GM10248 (cell line): ENCODE measurements at regions not wholly inside any gene's neighbourhood (a gene's known extent, or its start where the extent isn't known, plus 50 kb on each side); places are given as distances from the start of the nearest gene placed in this dataset.

Source experiments
- CTCF ChIA-PET: fragments of 300-600 bp; sonication (Branson Sonifier 250); formaldehyde crosslinking; extraction: SDS; loops from one replicate; lab custom pipeline; 2021; ENCODE audit warnings: antibody characterized with exemption; lab: Yijun Ruan, JAX
- POLR2A ChIA-PET: fragments of 350-650 bp; sonication (Branson Sonifier 250); formaldehyde crosslinking; extraction: SDS; loops from one replicate; lab custom pipeline; 2020; ENCODE audit warnings: antibody characterized with exemption; lab: Yijun Ruan, JAX
- DNase-seq: peaks from one replicate; pipeline ENCODE4 v3.0.0; 2012; ENCODE audit errors: extremely low spot score
- TF ChIP-seq, protein P1 (sequence below): IDR thresholded peaks from 2 replicates; pipeline ENCODE4 v1.5.1; 2012; ENCODE audit warnings: mild to moderate bottlenecking, low read depth; ENCODE audit errors: extremely low read depth, missing control alignments, control extremely low read depth

DNA sequence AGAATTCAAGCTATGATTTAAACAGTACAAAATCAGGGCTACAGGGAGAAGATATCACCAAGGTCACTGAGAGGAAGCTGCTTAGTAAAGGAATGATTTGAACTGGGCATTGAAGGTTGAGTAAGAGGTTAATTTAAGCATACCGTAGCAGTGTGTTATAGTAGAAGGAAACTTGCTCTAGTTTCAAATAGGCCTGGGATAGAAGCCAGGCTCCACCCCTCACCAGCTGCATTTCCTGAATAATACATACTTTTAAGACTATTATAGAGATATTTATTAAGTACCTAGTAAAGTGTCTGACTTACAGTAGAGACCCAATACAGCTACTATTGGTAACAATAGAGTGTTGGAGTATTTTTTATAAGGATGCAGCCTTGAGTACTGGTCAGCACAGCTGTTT lies 118.0 kb upstream of the GLRA2 start:
- POLR2A ChIA-PET = no interaction called here
- no peak for DNase-seq
- CTCF ChIA-PET = no interaction called here
- TF ChIP-seq, protein P1, sequence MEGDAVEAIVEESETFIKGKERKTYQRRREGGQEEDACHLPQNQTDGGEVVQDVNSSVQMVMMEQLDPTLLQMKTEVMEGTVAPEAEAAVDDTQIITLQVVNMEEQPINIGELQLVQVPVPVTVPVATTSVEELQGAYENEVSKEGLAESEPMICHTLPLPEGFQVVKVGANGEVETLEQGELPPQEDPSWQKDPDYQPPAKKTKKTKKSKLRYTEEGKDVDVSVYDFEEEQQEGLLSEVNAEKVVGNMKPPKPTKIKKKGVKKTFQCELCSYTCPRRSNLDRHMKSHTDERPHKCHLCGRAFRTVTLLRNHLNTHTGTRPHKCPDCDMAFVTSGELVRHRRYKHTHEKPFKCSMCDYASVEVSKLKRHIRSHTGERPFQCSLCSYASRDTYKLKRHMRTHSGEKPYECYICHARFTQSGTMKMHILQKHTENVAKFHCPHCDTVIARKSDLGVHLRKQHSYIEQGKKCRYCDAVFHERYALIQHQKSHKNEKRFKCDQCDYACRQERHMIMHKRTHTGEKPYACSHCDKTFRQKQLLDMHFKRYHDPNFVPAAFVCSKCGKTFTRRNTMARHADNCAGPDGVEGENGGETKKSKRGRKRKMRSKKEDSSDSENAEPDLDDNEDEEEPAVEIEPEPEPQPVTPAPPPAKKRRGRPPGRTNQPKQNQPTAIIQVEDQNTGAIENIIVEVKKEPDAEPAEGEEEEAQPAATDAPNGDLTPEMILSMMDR = no peak

DNA sequence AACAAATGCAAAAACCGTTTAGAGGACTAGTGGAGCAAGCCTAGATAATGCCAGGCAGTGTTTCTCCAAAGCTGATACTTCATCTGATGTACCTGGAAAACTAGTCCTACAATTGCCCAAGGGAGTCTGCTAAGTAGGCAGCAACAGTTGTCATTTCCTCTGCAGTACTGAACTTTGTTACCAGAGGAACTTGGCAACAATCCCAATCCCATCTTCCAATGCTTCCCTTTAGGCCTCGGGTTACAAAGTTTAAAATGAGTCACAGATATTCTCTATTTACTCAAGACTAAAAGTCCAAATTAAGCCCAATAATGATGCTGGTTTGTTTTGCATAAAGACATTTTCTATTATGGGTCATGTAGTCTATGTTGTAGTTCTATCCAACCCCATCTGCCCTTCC lies 120.0 kb upstream of the GLRA2 start:
- no peak for DNase-seq
- ChIA-PET POLR2A (no interaction called here), CTCF (no interaction called here)
- TF ChIP-seq, protein P1 = no peak

DNA sequence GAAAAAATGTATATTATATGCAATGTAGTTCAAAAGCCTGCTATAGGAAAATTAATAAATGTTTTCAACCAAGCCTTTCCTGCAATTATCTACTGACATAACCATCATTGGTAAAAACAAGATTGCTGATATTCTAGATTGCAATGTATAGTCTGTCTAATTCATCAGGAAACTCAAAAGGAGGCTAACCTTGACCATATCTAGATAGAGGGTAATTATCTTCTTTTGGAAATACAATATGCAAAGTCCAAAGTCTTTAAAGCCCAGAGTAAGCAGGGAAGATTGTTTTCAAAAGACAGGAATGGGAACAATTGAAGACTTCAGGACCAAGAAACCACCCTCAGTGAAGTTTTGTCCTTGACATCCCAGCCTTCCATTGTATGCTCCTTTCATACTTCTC lies 123.1 kb upstream of the GLRA2 start:
- no peak for DNase-seq
- TF ChIP-seq, protein P1 = no peak
- ChIA-PET CTCF (no interaction called here), POLR2A (no interaction called here)

DNA sequence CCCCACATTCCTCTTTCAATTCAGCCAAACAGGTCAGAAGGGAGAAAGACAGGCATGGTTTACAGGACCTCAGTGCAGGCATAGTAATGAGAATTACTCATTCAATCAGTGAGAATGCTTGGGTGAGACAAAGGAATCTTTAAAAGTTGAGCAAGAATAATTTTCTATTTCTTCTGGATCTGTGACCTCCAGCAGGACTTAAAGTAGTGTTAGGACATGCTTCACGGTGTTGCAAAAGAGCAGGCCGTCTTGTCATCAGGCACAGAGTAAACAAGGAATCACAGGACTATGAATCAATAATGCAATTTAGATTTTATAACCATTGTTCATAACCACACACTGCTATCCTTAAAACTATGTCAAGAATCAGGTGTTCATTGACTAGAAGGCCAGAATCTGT lies 130.6 kb upstream of the GLRA2 start:
- CTCF ChIA-PET = no interaction called here
- POLR2A ChIA-PET = no interaction called here
- TF ChIP-seq, protein P1 = no peak
- DNase-seq = no peak

DNA sequence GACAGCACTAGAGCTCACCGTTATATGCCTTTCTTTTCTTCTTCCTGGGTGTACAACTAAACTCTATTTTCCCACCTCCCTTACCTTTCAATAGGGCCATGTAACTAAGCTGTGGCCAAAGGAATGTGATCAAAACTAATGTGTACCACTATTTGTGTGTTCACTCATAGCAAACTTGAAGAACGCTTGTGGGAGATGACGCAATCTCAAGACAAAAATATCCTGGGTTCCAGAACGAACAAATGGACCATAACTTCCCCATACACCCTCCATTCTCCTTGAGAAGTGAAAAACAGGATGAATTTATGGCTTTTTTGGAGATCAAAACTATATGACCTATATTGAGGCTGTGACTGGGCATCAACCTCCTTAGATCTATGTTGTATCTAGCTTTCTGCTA lies 139.7 kb upstream of the GLRA2 start:
- TF ChIP-seq, protein P1 = no peak
- ChIA-PET POLR2A (no interaction called here), CTCF (interaction anchor here (0.8 kb wide), 1 partner anchor 31 kb away, joined by 3 read pairs; no protein-coding TSS in a partner anchor)

DNA sequence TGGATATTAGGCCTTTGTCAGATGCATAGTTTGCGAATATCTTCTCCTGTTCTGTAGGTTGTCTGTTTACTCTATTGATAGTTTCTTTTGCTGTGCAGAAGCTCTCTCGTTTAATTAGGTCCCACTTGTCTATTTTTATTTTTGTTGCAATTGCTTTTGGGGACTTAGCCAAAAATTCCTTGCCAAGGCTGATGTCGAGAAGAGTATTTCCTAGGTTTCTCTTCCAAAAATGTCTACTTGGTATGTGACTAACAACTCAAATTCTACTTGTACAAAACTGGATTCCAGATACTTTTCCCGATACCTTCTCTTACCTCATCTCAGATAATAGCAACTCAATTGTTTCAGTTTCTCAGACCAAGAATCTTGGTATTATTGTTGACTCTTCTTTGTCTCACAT lies 142.4 kb upstream of the GLRA2 start:
- DNase-seq = no peak
- TF ChIP-seq, protein P1 = no peak
- ChIA-PET CTCF (no interaction called here), POLR2A (no interaction called here)

More for the DNA sequence above, 139.7 kb upstream of the GLRA2 start:
- DNase-seq = no peak

DNA sequence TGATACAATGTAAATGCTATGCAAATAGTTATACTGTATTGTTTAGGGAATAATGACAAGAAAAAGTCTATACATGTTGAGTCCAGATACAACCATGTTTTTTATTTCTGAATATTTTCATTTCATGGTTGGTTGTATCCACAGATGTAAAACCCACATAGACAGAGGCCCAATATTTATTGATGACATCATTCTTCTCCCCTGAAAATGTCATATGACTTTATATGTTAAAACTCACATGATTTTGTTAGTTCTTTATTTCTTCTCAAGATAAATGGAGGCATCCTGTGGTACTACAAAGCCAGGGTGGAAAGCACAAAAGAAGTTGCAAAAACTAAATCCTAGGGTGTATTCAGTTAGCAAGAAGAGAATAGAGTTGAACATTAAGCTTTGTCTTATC lies 149.3 kb upstream of the GLRA2 start:
- no peak for DNase-seq
- TF ChIP-seq, protein P1 = no peak
- CTCF ChIA-PET = interaction anchor here (1.9 kb wide), 1 partner anchor 11 kb away, joined by 5 read pairs; no protein-coding TSS in a partner anchor
- POLR2A ChIA-PET = no interaction called here
